ENCODE measurements at regions not wholly inside any gene's neighbourhood (a gene's known extent, or its start where the extent isn't known, plus 50 kb on each side); places are given as distances from the start of the nearest gene placed in this dataset.
A peak's percentile ranks its signal among the peaks of the same experiment; 100 is the strongest.

DNA sequence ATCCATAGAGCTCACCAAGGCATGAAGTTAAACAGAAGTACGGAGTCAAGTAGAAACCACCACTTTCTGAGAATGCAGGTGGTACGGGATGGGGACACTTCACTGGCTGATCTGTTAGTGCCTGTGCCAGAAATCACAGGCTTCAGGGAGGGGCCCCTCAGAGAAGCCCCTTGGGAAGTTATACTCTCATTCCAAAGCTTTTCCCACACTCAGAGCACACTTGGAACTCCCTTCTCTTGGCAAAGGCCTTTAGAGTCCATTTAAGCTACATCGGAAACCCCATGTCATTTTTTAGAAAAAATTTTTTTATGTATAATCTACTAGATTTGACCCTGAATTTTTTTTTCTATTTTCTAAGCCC lies 80.7 kb upstream of the WASF3 start:
- TF ChIP-seq CTCF (IDR thresholded peaks at IDR 0.05; ENCODE audit: low read depth, low read length), result no peak
- Histone ChIP-seq H3K4me3 (ENCODE audit: low read depth, low read length) (no peak overlapping the region), H3K36me3 (no peaks in the 10 kb centered on the region), H3K27ac (no peak overlapping the region), H3K9me3 (ENCODE audit: severe bottlenecking) (no peaks in the 10 kb centered on the region), H3K27me3 (ENCODE audit: insufficient read depth, low read depth, severe bottlenecking) (no peaks in the 10 kb centered on the region)
- DNase-seq, result no peak

- no peak for DNase-seq
- Histone ChIP-seq H3K27ac (no peak overlapping the region), H3K27me3 (ENCODE audit: insufficient read depth, low read depth, severe bottlenecking) (no peaks in the 10 kb centered on the region), H3K9me3 (ENCODE audit: severe bottlenecking) (no peaks in the 10 kb centered on the region), H3K4me3 (ENCODE audit: low read depth, low read length) (no peak overlapping the region), H3K36me3 (no peaks in the 10 kb centered on the region)
- TF ChIP-seq CTCF (IDR thresholded peaks at IDR 0.05; ENCODE audit: low read depth, low read length), result no peak
These were observed 79.8 kb upstream of the WASF3 start for GRCh38 chr13:26477681-26478080.

GRCh38 chr13:26480246-26480855 lies 77.1 kb upstream of the WASF3 start:
- no peaks in the 10 kb centered on the region for H3K27me3 ChIP-seq (ENCODE audit: insufficient read depth, low read depth, severe bottlenecking)
- H3K36me3 ChIP-seq, result no peaks in the 10 kb centered on the region
- no peak for TF ChIP-seq CTCF (IDR thresholded peaks at IDR 0.05; ENCODE audit: low read depth, low read length)
- no peak overlapping the region for H3K4me3 ChIP-seq (ENCODE audit: low read depth, low read length)
- no peaks in the 10 kb centered on the region for H3K9me3 ChIP-seq (ENCODE audit: severe bottlenecking)
- DNase-seq, result no peak
- H3K27ac ChIP-seq, result no peak overlapping the region

DNA sequence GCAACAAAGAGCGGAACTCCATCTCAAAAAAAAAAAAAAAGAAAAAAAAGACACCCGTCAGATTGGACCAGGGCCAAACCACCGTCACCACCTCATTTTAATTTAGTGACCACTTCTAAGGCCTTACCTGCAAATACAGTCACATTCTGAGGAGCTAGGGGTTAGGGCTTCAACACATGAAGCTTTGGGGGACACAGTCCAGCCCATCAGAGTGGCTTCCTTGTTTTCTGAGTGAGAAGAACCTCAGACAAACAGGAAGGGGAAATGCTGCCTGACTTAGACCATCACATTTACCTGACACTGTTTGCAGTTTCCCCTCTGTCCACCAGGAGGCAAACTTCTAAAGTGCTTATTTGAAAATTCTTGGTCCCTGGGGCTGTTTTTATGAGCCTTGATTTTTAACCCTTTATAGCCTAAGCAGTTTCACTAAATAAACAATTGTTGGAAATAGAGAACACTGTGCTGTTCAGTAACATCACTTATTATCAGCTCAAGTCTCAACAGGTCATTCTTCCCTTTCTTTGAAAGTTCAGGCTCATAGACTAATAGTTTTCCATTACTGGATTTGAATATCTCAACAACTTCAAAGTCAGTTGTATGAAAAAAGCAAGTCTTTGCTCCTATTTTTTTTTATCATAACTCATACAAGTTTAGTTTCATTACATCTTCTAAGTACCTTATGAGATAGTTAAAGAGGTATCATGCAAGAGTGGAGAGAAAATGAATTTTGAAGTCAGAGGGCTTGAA lies 74.9 kb upstream of the WASF3 start:
- Histone ChIP-seq H3K9me3 (ENCODE audit: severe bottlenecking) (no peaks in the 10 kb centered on the region), H3K4me3 (ENCODE audit: low read depth, low read length) (no peak overlapping the region), H3K27me3 (ENCODE audit: insufficient read depth, low read depth, severe bottlenecking) (no peaks in the 10 kb centered on the region), H3K27ac (0 out of 2 replicates have a peak overlapping the region, but pooled peaks have one; percentile 18), H3K36me3 (no peaks in the 10 kb centered on the region)
- DNase-seq, result peak; percentile 89
- TF ChIP-seq CTCF (IDR thresholded peaks at IDR 0.05; ENCODE audit: low read depth, low read length), result peak; percentile 93

DNA sequence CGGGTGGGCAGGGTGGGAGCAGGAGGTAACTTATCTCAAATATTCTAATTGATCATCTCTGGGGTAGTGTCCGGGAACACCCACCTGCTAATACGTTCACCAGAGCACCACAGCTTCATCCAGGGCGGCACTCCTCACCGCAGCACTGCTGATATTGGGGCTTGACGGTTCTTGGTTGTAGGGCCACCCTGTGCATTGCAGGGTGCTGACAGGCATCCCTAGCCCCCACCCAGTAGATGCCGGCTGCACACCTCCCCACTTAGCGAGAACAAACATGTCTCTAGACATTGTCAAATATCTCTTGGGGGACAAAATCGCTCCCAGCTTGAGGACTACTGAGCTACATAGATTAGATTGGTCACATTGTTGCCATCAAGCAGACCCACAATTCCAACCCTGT lies 73.9 kb upstream of the WASF3 start:
- Histone ChIP-seq H3K36me3 (no peaks in the 10 kb centered on the region), H3K9me3 (ENCODE audit: severe bottlenecking) (no peaks in the 10 kb centered on the region), H3K27ac (no peak overlapping the region), H3K27me3 (ENCODE audit: insufficient read depth, low read depth, severe bottlenecking) (no peaks in the 10 kb centered on the region), H3K4me3 (ENCODE audit: low read depth, low read length) (no peak overlapping the region)
- no peak for DNase-seq
- TF ChIP-seq CTCF (IDR thresholded peaks at IDR 0.05; ENCODE audit: low read depth, low read length), result no peak
